OCI-LY3 (cell line): ENCODE measurements at regions not wholly inside any gene's neighbourhood (a gene's known extent, or its start where the extent isn't known, plus 50 kb on each side); places are given as distances from the start of the nearest gene placed in this dataset.

Experiments
- CTCF ChIP-seq: fragments of 200-600, 300-600 bp; sonication (generic); IDR thresholded peaks from 2 replicates; pipeline ENCODE4 v1.5.1; 2014; ENCODE audit warnings: antibody characterized with exemption, low read length, low read depth
- EZH2phosphoT487 ChIP-seq: fragments of 200-600 bp; shearing (Covaris generic); IDR thresholded peaks from 2 replicates; pipeline ENCODE4 v1.6.1; 2018; ENCODE audit warnings: antibody characterized with exemption, mixed run types, low read depth

GRCh38 chr20:54846948-54847347 is 371.6 kb downstream of the DOK5 start:
- TF ChIP-seq CTCF (no peak), EZH2phosphoT487 (no peak)
